Glomerular visceral epithelial cell (primary cell): ENCODE measurements at regions not wholly inside any gene's neighbourhood (a gene's known extent, or its start where the extent isn't known, plus 50 kb on each side); places are given as distances from the start of the nearest gene placed in this dataset.

ENCODE experiments used
- DNase-seq: peaks from one replicate; pipeline ENCODE4 v3.0.0-alpha.2; 2016; ENCODE audit errors: extremely low spot score

DNA sequence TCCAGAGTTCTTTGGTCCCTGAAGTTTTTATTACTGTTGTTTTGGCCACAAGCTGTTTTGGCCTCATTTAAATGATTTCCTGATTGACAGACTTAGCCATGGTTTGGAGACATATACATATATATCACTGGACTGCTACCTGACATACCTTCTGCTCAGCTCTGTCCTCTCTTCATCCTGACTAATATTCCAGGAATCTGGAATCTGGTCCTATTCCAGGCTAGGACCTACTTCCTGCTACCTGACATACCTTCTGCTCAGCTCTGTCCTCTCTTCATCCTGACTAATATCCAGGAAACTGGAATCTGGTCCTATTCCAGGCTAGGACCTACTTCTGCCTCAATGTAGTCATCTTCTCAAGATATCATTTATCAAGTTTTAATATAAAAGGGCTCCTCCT, 724.4 kb upstream of the ROBO1 start:
- DNase-seq, result peak; percentile 3

GRCh38 chr3:80472961-80473360, 705.2 kb upstream of the ROBO1 start:
- DNase-seq, result no peak

DNA sequence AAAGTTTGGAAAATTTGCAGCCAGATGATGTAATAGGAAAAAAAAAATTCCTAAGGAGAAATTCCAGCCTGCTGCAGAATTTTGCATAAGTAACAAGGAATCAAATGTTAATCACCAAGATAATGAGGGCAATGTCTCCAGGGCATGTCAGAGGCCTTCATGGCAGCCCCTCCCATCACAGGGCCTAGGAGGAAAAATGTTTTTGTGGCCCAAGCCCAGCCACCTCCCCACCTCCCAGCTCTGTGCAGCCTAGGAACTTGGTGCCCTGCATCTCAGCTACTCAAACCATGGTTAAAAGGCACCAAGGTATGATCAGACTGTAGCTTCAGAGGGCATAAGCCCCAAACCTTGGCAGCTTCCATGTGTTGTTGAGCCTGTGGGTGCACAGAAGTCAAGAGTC, 704.7 kb upstream of the ROBO1 start:
- no peak for DNase-seq

GRCh38 chr3:80470433-80470832, 702.6 kb upstream of the ROBO1 start:
- DNase-seq, result no peak

GRCh38 chr3:80465746-80466145, 697.9 kb upstream of the ROBO1 start:
- no peak for DNase-seq

GRCh38 chr3:80451393-80451792, 683.6 kb upstream of the ROBO1 start:
- no peak for DNase-seq

- no peak for DNase-seq
Measured at GRCh38 chr3:80445641-80446040, 677.8 kb upstream of the ROBO1 start.

GRCh38 chr3:80445053-80445452, 677.3 kb upstream of the ROBO1 start:
- DNase-seq, result no peak

DNA sequence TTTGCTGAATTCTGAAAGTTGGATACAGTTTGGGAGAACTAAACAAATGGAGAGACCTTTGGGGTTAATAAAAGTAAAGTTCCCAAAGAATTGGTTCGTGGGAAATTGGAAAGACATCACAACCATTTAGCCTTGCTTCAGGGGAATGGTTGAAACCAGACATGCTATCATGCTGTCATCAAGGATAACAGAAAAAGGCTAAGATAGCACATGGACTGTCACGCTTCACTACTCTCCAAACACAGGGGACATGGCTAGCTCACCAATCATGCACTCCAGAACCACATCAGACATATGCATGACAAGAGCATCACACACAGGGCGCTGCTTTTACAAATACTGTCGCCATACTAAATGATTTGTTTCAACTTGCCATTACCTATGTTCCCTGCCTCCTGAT, 671.7 kb upstream of the ROBO1 start:
- DNase-seq, result no peak

GRCh38 chr3:80434366-80434765, 666.6 kb upstream of the ROBO1 start:
- DNase-seq, result no peak

GRCh38 chr3:80424951-80425350, 657.2 kb upstream of the ROBO1 start:
- no peak for DNase-seq

- no peak for DNase-seq
Measured at GRCh38 chr3:80408030-80408721, 640.4 kb upstream of the ROBO1 start.

GRCh38 chr3:80405618-80406017, 637.8 kb upstream of the ROBO1 start:
- no peak for DNase-seq

- no peak for DNase-seq
Measured at GRCh38 chr3:80395023-80395422, 627.2 kb upstream of the ROBO1 start.

DNA sequence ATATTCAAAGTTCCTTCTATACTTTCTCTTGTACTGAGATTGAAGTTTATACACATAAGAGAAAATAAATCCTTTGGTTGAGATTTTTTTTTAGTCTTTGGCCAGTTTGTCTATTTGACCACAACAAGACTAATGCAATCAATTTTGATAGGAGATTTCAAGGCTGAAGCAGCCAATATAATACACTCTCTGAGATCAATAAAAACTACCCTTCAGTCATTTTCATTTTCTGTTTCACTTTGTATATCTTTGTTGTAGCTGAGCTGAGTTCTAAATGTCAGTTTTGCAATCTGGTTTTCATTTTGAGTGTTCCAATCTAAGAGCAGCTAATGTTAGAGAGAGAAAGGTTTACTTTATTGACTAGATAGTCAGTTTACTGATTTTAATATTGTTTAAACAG, 623.8 kb upstream of the ROBO1 start:
- no peak for DNase-seq

- DNase-seq, result no peak
Measured at GRCh38 chr3:80384811-80385210, 617.0 kb upstream of the ROBO1 start.

DNA sequence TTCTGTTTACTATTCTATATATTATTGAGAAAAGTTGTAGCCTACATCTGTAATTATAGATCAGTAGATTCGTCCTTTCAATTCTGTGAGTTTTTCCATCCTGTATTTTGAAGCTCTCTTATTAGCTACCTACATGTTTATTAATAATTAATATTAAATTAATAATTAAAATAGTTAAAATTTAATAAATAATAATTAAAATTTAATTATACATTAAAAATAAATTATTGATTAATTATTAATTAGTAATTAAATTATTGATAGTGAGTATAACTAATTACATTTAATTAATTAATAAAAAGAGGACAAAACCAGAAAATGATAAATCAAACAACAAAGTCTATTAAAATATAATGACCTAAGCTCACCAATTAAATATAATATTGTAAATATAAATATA, 606.6 kb upstream of the ROBO1 start:
- DNase-seq, result no peak

DNA sequence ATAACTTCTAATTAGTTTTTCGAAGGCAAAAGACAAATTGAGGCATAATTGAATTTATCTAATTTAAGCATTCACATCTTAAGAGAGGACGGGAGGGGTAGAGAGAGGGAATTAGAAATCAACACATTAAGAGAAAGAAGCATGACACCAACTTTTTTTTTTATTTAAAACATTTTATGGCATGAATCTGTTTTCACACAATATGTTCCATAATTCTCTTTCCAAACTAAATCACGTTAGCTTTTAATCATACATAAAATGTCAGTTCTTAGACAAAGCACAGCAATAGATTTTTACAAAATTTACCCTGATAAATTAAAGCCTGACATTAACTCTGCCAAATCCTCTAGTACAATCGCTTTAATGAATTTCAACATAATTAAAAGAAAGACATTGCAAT, 600.8 kb upstream of the ROBO1 start:
- no peak for DNase-seq

DNA sequence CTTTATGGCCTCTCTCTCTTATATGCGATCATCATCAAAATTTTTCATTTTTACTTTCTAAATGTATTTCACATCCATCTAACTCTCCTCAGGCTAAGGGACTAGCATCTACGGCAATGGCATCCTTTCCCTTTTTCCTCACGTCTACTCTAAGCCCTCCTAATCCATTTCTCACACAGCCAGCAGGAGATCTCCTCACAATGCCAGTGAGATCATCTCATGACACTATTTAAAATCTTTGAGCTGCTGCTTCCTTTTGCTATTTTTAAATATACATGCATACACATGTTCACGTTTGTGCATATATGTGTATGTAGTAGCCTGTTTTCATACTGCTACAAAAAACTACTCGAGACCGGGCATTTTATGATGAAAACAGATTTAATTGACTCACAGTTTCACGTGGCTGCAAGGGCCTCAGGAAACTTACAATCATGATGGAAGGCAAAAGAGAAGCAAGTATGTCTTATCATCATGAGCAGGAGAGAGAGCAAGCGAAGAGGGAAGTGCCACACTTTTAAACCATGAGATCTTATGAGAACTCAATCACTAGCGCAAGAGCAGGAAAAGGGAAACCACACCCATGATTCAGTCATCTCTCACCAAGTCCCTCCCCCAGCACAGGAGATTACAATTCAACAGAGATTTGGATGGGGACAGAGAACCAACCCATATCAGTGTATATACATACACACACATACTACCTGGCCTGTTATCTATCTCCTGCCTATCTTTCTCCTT, 599.2 kb upstream of the ROBO1 start:
- DNase-seq, result no peak

GRCh38 chr3:80357761-80358160, 590.0 kb upstream of the ROBO1 start:
- DNase-seq, result no peak

- no peak for DNase-seq
Measured at GRCh38 chr3:80355144-80355543, 587.3 kb upstream of the ROBO1 start.

DNA sequence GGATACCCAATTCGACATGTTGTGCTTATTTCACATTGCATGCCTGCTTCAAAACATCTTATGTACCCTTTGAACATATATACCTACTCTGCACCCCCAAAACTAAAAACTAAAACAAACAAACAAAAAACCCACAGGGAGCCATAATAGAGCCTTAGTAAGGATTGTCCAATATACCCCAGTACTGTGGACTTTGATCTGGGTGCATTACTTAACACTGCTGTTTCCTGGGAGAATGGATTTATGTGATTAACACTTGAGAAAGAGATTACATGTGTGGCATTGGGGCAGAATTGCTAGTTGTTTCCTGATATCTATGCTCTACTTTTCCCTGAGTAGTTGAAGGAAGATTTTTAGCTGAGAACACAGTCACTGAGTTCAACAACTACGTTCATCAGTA, 583.4 kb upstream of the ROBO1 start:
- no peak for DNase-seq

DNA sequence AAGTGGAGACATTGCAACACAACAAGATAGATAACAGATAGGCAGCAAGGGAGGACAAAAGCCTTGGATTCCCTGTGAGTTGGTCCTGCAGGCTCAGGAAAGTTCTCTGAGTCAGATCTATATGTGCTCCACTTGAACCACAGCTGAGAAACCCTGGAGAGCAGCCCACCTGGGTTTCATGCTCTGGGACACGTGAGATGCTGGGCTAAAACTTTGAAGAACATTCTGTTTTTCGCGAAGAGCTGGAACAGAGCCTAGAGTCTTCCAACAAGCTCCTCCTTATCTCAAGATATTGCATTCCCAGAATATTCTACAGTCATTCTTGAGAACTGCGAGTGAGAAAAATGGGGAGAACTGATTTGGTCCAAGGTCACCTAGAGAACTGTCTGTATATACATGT, 583.0 kb upstream of the ROBO1 start:
- no peak for DNase-seq

GRCh38 chr3:80338366-80338765, 570.6 kb upstream of the ROBO1 start:
- no peak for DNase-seq
